Neutrophil (primary cell): ENCODE measurements at regions not wholly inside any gene's neighbourhood (a gene's known extent, or its start where the extent isn't known, plus 50 kb on each side); places are given as distances from the start of the nearest gene placed in this dataset.

Experiments
- H3K27ac ChIP-seq: fragments of 200-600 bp; sonication (generic); 2 replicates; pipeline ENCODE4 v1.5.1; 2016; ENCODE audit warnings: mild to moderate bottlenecking, moderate library complexity
- H3K27me3 ChIP-seq: fragments of 200-600 bp; sonication (generic); 2 replicates; pipeline ENCODE4 v1.6.0; 2016; ENCODE audit warnings: mild to moderate bottlenecking
- H3K36me3 ChIP-seq: fragments of 200-600 bp; sonication (generic); 2 replicates; pipeline ENCODE4 v1.5.1; 2017
- H3K4me1 ChIP-seq, 2 experiments: fragments of 200-600 bp in 1 of 2; sonication (generic) in 1 of 2; 1 replicate in 1 of 2; 2 replicates in 1 of 2; pipeline versions ENCODE4 v1.5.1 to v1.6.1; 2013 to 2016; ENCODE audit warnings: low read depth in 1 of 2, low read length in 1 of 2, mild to moderate bottlenecking in 1 of 2, moderate library complexity in 1 of 2; ENCODE audit not compliant: control insufficient read depth in 1 of 2, insufficient read depth in 1 of 2
- H3K4me3 ChIP-seq, 2 experiments: fragments of 200-600 bp in 1 of 2; sonication (generic) in 1 of 2; 1 replicate in 1 of 2; 2 replicates in 1 of 2; pipeline ENCODE4 v1.5.1; 2013 to 2016; ENCODE audit warnings: low read depth in 1 of 2, low read length in 1 of 2, mild to moderate bottlenecking in 1 of 2, moderate library complexity in 1 of 2
- H3K9me3 ChIP-seq: fragments of 200-600 bp; sonication (generic); 2 replicates; pipeline ENCODE4 v1.5.1; 2016
- CTCF ChIP-seq: fragments of 200-600 bp; sonication (generic); IDR thresholded peaks from 2 replicates; pipeline ENCODE4 v1.5.1; 2016; ENCODE audit warnings: antibody characterized with exemption

GRCh38 chr21:27787046-27787445 is 820.2 kb upstream of the ADAMTS5 start:
- TF ChIP-seq CTCF = no peak
- no peaks in the 10 kb centered on the region for H3K9me3 ChIP-seq
- H3K4me1 ChIP-seq = no peaks in the 10 kb centered on the region
- H3K27ac ChIP-seq = no peak overlapping the region
- no peaks in the 10 kb centered on the region for H3K36me3 ChIP-seq
- H3K4me3 ChIP-seq = no peak overlapping the region
- no peaks in the 10 kb centered on the region for H3K27me3 ChIP-seq

GRCh38 chr21:27779606-27780005 is 812.7 kb upstream of the ADAMTS5 start:
- H3K27ac ChIP-seq = no peak overlapping the region
- no peaks in the 10 kb centered on the region for H3K27me3 ChIP-seq
- no peaks in the 10 kb centered on the region for H3K36me3 ChIP-seq
- H3K9me3 ChIP-seq = no peaks in the 10 kb centered on the region
- TF ChIP-seq CTCF = no peak
- no peaks in the 10 kb centered on the region for H3K4me1 ChIP-seq
- H3K4me3 ChIP-seq = no peak overlapping the region

GRCh38 chr21:27776925-27777553 is 810.2 kb upstream of the ADAMTS5 start:
- no peak for TF ChIP-seq CTCF
- H3K27me3 ChIP-seq = no peaks in the 10 kb centered on the region
- no peaks in the 10 kb centered on the region for H3K36me3 ChIP-seq
- H3K4me3 ChIP-seq = no peak overlapping the region
- H3K27ac ChIP-seq = no peak overlapping the region
- no peaks in the 10 kb centered on the region for H3K9me3 ChIP-seq
- H3K4me1 ChIP-seq = no peaks in the 10 kb centered on the region

GRCh38 chr21:27772816-27773215 is 805.9 kb upstream of the ADAMTS5 start:
- H3K27me3 ChIP-seq = no peaks in the 10 kb centered on the region
- H3K36me3 ChIP-seq = no peaks in the 10 kb centered on the region
- no peaks in the 10 kb centered on the region for H3K9me3 ChIP-seq
- no peak overlapping the region for H3K27ac ChIP-seq
- no peak overlapping the region for H3K4me3 ChIP-seq
- TF ChIP-seq CTCF = no peak
- H3K4me1 ChIP-seq = no peaks in the 10 kb centered on the region

- no peak for TF ChIP-seq CTCF
- Histone ChIP-seq H3K36me3 (no peaks in the 10 kb centered on the region), H3K4me1 (no peaks in the 10 kb centered on the region), H3K27me3 (no peaks in the 10 kb centered on the region), H3K9me3 (no peaks in the 10 kb centered on the region), H3K4me3 (no peak overlapping the region), H3K27ac (no peak overlapping the region)
These were observed 805.1 kb upstream of the ADAMTS5 start for GRCh38 chr21:27771938-27772483.
